ENCODE measurements at regions not wholly inside any gene's neighbourhood (a gene's known extent, or its start where the extent isn't known, plus 50 kb on each side); places are given as distances from the start of the nearest gene placed in this dataset.

- no peaks in the 10 kb centered on the region for H3K36me3 Mint-ChIP-seq (ENCODE audit: low read depth)
- H3K27me3 Mint-ChIP-seq = no peaks in the 10 kb centered on the region
- H3K4me1 Mint-ChIP-seq (ENCODE audit: low read depth) = no peaks in the 10 kb centered on the region
- intact Hi-C loops (cut with micrococcal nuclease) = no loop called here
- H3K27ac Mint-ChIP-seq = no peak overlapping the region
- H3K9me3 Mint-ChIP-seq = peaks cover 34% of the 10 kb centered on the region
- H3K4me3 Mint-ChIP-seq = no peak overlapping the region
These were observed 390.8 kb upstream of the MON1B start for GRCh38 chr16:76800196-76800595.

GRCh38 chr16:76801357-76801756 is 389.6 kb upstream of the MON1B start:
- no peaks in the 10 kb centered on the region for H3K4me1 Mint-ChIP-seq (ENCODE audit: low read depth)
- intact Hi-C loops (cut with micrococcal nuclease) = no loop called here
- no peak overlapping the region for H3K4me3 Mint-ChIP-seq
- peaks cover 34% of the 10 kb centered on the region for H3K9me3 Mint-ChIP-seq
- H3K27ac Mint-ChIP-seq = no peak overlapping the region
- no peaks in the 10 kb centered on the region for H3K27me3 Mint-ChIP-seq
- H3K36me3 Mint-ChIP-seq (ENCODE audit: low read depth) = no peaks in the 10 kb centered on the region

- no peak overlapping the region for H3K4me3 Mint-ChIP-seq
- H3K27ac Mint-ChIP-seq = no peak overlapping the region
- intact Hi-C loops (cut with micrococcal nuclease) = no loop called here
- peaks cover 43% of the 10 kb centered on the region for H3K9me3 Mint-ChIP-seq
- no peaks in the 10 kb centered on the region for H3K36me3 Mint-ChIP-seq (ENCODE audit: low read depth)
- H3K4me1 Mint-ChIP-seq (ENCODE audit: low read depth) = no peaks in the 10 kb centered on the region
- no peaks in the 10 kb centered on the region for H3K27me3 Mint-ChIP-seq
These were observed 374.5 kb upstream of the MON1B start for GRCh38 chr16:76816475-76816874.

GRCh38 chr16:76818606-76819181 is 372.3 kb upstream of the MON1B start:
- Mint-ChIP-seq H3K4me3 (no peak overlapping the region), H3K27me3 (no peaks in the 10 kb centered on the region), H3K36me3 (ENCODE audit: low read depth) (no peaks in the 10 kb centered on the region), H3K9me3 (peaks cover 29% of the 10 kb centered on the region), H3K4me1 (ENCODE audit: low read depth) (no peaks in the 10 kb centered on the region), H3K27ac (no peak overlapping the region)
- intact Hi-C loops (cut with micrococcal nuclease) = no loop called here

- Mint-ChIP-seq H3K4me3 (no peak overlapping the region), H3K4me1 (ENCODE audit: low read depth) (no peaks in the 10 kb centered on the region), H3K27me3 (no peaks in the 10 kb centered on the region), H3K27ac (no peak overlapping the region), H3K9me3 (peaks cover 27% of the 10 kb centered on the region), H3K36me3 (ENCODE audit: low read depth) (no peaks in the 10 kb centered on the region)
- intact Hi-C loops (cut with micrococcal nuclease) = no loop called here
These were observed 371.6 kb upstream of the MON1B start for GRCh38 chr16:76819226-76819916.

- no peaks in the 10 kb centered on the region for H3K4me1 Mint-ChIP-seq (ENCODE audit: low read depth)
These were observed 366.8 kb upstream of the MON1B start for GRCh38 chr16:76824221-76824620.

GRCh38 chr16:76824791-76825190 is 366.2 kb upstream of the MON1B start:
- Mint-ChIP-seq H3K36me3 (ENCODE audit: low read depth) (no peaks in the 10 kb centered on the region), H3K4me3 (no peak overlapping the region), H3K9me3 (peaks cover 12% of the 10 kb centered on the region), H3K27ac (no peak overlapping the region), H3K4me1 (ENCODE audit: low read depth) (no peaks in the 10 kb centered on the region), H3K27me3 (no peaks in the 10 kb centered on the region)
- intact Hi-C loops (cut with micrococcal nuclease) = no loop called here

More at GRCh38 chr16:76824221-76824620, 366.8 kb upstream of the MON1B start:
- Mint-ChIP-seq H3K27ac (no peak overlapping the region), H3K36me3 (ENCODE audit: low read depth) (no peaks in the 10 kb centered on the region), H3K9me3 (peaks cover 11% of the 10 kb centered on the region), H3K27me3 (no peaks in the 10 kb centered on the region), H3K4me3 (no peak overlapping the region)
- intact Hi-C loops (cut with micrococcal nuclease) = no loop called here

- Mint-ChIP-seq H3K36me3 (ENCODE audit: low read depth) (no peaks in the 10 kb centered on the region), H3K9me3 (peaks cover 3% of the 10 kb centered on the region), H3K4me1 (ENCODE audit: low read depth) (no peaks in the 10 kb centered on the region), H3K27ac (no peak overlapping the region), H3K4me3 (no peak overlapping the region), H3K27me3 (no peaks in the 10 kb centered on the region)
- intact Hi-C loops (cut with micrococcal nuclease) = no loop called here
These were observed 355.7 kb upstream of the MON1B start for GRCh38 chr16:76835339-76835738.

GRCh38 chr16:76835779-76836300 is 355.1 kb upstream of the MON1B start:
- Mint-ChIP-seq H3K9me3 (no peaks in the 10 kb centered on the region), H3K27ac (no peak overlapping the region), H3K36me3 (ENCODE audit: low read depth) (no peaks in the 10 kb centered on the region), H3K4me1 (ENCODE audit: low read depth) (no peaks in the 10 kb centered on the region), H3K4me3 (no peak overlapping the region), H3K27me3 (no peaks in the 10 kb centered on the region)
- intact Hi-C loops (cut with micrococcal nuclease) = no loop called here

- Mint-ChIP-seq H3K27ac (no peak overlapping the region), H3K36me3 (ENCODE audit: low read depth) (no peaks in the 10 kb centered on the region), H3K27me3 (no peaks in the 10 kb centered on the region), H3K4me3 (no peak overlapping the region), H3K4me1 (ENCODE audit: low read depth) (no peaks in the 10 kb centered on the region), H3K9me3 (peaks cover 11% of the 10 kb centered on the region)
- intact Hi-C loops (cut with micrococcal nuclease) = no loop called here
These were observed 353.1 kb upstream of the MON1B start for GRCh38 chr16:76837872-76838271.

- H3K27ac Mint-ChIP-seq = no peak overlapping the region
- no peaks in the 10 kb centered on the region for H3K4me1 Mint-ChIP-seq (ENCODE audit: low read depth)
- H3K36me3 Mint-ChIP-seq (ENCODE audit: low read depth) = no peaks in the 10 kb centered on the region
- intact Hi-C loops (cut with micrococcal nuclease) = no loop called here
- H3K4me3 Mint-ChIP-seq = no peak overlapping the region
- no peaks in the 10 kb centered on the region for H3K27me3 Mint-ChIP-seq
- H3K9me3 Mint-ChIP-seq = peaks cover 10% of the 10 kb centered on the region
These were observed 336.8 kb upstream of the MON1B start for GRCh38 chr16:76854234-76854633.

GRCh38 chr16:76856112-76856511 is 334.9 kb upstream of the MON1B start:
- H3K4me1 Mint-ChIP-seq (ENCODE audit: low read depth) = no peaks in the 10 kb centered on the region
- intact Hi-C loops (cut with micrococcal nuclease) = no loop called here

GRCh38 chr16:76857402-76857801 is 333.6 kb upstream of the MON1B start:
- Mint-ChIP-seq H3K36me3 (ENCODE audit: low read depth) (no peaks in the 10 kb centered on the region), H3K27ac (no peak overlapping the region), H3K4me3 (no peak overlapping the region), H3K4me1 (ENCODE audit: low read depth) (no peaks in the 10 kb centered on the region), H3K27me3 (no peaks in the 10 kb centered on the region), H3K9me3 (peaks cover 10% of the 10 kb centered on the region)
- intact Hi-C loops (cut with micrococcal nuclease) = no loop called here

More at GRCh38 chr16:76856112-76856511, 334.9 kb upstream of the MON1B start:
- no peak overlapping the region for H3K27ac Mint-ChIP-seq
- H3K36me3 Mint-ChIP-seq (ENCODE audit: low read depth) = no peaks in the 10 kb centered on the region
- no peak overlapping the region for H3K4me3 Mint-ChIP-seq
- no peaks in the 10 kb centered on the region for H3K27me3 Mint-ChIP-seq
- peaks cover 10% of the 10 kb centered on the region for H3K9me3 Mint-ChIP-seq

- Mint-ChIP-seq H3K27ac (no peak overlapping the region), H3K9me3 (peaks cover 8% of the 10 kb centered on the region), H3K27me3 (no peaks in the 10 kb centered on the region), H3K36me3 (ENCODE audit: low read depth) (no peaks in the 10 kb centered on the region), H3K4me1 (ENCODE audit: low read depth) (no peaks in the 10 kb centered on the region), H3K4me3 (no peak overlapping the region)
- intact Hi-C loops (cut with micrococcal nuclease) = no loop called here
These were observed 328.1 kb upstream of the MON1B start for GRCh38 chr16:76862901-76863300.

- intact Hi-C loops (cut with micrococcal nuclease) = no loop called here
- H3K9me3 Mint-ChIP-seq = no peaks in the 10 kb centered on the region
These were observed 324.0 kb upstream of the MON1B start for GRCh38 chr16:76866994-76867393.

More at GRCh38 chr16:76866994-76867393, 324.0 kb upstream of the MON1B start:
- no peak overlapping the region for H3K4me3 Mint-ChIP-seq
- no peaks in the 10 kb centered on the region for H3K36me3 Mint-ChIP-seq (ENCODE audit: low read depth)
- H3K27me3 Mint-ChIP-seq = no peaks in the 10 kb centered on the region
- no peak overlapping the region for H3K27ac Mint-ChIP-seq
- no peaks in the 10 kb centered on the region for H3K4me1 Mint-ChIP-seq (ENCODE audit: low read depth)
